Pulmonary artery endothelial cell (primary cell): ENCODE measurements at regions not wholly inside any gene's neighbourhood (a gene's known extent, or its start where the extent isn't known, plus 50 kb on each side); places are given as distances from the start of the nearest gene placed in this dataset.

ENCODE experiments used
- DNase-seq: peaks from one replicate; pipeline ENCODE4 v3.0.0-alpha.2; 2011; ENCODE audit warnings: low read depth, low spot score

DNA sequence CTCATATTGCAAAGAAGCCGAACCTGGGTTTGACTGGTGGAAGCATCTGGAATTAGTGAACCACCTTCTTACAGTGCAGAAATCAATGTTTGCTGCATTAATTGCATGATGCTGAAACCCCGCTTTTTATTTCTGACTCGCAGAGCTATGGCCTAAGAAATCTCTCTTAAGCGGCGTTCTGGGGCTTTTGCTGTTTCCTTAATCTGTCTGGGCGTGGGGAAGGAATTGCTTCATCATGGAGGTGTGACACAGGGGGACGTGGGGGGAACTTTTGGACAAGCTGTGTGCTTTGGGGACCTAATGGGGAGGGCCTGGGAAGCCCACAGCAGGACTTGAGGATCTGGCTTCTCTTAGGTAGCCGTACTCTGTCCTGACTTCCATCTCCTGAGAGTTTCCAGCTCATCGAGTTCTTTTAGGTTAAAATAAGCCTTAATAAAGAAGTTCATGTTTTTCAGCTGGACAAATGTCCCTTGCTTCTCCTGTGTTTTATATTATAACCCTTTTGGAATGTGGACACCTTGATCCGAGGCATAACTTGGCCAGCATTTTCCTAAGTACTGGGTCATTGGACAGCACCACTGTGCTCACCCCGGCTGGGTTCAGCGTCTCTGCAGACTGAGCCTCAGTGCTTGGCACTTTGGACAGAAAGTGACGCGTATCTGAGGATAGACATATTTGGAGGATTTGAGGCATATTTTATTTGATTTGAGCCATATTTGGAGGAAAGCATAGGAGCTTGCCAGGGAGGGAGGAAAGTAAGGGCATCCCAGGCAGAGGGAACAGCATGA, 192.1 kb upstream of the MYL2 start:
- DNase-seq: no peak

DNA sequence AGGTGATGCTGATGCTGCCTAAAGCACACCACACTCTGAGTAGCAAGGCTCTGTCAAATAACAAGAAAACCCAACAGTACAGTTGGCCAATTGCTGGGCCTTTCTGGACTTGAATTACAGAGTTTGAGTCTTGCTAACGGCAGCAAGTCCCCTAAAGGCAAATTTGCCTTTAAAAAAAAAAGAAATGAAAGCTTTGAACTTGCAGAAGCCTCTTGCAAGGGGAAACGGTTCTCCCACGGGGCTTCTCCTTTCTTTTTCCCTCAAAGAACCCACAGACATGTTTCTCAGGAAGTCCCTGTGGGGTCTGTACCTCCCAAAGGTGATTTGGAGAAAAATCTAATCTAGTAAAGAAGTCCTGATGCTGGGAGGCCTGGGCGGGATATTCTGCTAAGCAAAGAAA, 191.3 kb upstream of the MYL2 start:
- no peak for DNase-seq

DNA sequence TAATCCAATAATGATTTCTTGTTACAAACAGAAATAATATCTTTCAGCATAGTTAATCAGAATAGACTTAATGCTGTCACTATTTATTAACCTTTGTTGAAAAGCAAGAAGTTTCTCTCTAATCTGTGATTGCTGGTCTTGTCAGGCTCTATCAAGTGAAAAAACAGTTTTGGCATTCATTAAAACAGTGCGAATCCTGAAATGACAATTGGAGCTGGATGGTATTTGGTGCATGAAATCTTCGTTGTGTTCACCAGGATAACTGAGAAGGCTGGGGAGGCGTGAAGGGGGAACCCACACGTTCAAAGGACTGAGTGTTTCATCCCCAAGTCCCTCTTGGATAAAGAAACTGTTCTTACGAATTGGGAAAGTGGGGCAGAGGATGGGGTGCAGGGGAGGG, 190.2 kb upstream of the MYL2 start:
- no peak for DNase-seq

DNA sequence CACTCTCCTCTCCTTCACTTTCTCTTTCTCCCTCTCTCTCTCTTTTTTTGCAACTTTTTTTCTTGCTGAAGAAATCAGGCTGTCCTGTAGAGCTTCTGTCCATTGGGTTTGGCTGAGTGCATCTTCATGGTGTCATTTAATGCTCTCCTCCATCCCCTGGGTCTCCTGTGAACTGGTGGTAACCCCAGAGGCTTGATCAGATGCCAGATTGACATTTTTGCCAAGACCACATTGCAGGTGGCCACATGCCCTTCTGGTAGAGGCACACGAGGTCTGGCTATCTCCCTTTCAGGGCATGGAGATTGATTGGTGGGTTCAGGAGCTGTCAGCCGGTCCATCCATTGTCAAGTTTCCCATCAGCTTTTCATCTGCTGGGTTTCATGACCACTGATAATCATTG, 188.3 kb upstream of the MYL2 start:
- no peak for DNase-seq

DNA sequence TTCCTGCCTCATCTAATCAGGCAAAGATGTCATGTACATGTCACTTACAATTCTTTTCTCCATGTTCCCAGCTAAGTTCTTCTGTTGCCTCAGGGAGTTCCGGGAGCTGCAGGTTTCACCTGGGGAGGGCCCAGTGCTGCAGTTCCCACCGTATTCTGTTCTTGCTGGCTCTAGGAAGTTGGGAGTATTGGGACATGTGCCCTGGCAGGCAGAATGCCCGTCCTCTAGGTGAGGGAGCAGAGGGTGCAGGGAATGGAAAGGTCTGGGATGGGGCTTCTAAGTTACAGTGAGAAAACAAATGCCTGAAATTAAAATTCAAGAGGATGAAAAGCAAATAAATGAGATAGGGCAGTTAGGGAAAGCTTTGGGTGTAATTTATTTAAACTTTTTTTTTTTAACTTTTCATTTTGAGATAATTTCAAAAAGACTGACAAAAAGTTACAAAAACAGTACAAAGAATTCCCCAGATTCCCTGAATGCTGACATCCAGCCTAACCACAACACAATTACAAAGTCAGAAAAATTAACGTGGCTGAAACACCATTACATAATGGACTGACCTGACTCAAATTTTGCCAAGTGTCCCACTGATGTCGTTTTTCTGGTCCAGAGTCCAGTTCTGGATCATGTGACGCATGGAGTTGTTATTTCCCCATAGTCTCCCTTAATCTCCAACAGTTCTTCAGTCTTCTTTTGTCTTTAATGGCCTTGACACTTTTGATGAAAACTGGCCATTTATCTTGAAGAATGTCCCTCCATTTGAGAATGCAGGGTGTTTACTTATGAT, 187.2 kb upstream of the MYL2 start:
- DNase-seq: no peak

DNA sequence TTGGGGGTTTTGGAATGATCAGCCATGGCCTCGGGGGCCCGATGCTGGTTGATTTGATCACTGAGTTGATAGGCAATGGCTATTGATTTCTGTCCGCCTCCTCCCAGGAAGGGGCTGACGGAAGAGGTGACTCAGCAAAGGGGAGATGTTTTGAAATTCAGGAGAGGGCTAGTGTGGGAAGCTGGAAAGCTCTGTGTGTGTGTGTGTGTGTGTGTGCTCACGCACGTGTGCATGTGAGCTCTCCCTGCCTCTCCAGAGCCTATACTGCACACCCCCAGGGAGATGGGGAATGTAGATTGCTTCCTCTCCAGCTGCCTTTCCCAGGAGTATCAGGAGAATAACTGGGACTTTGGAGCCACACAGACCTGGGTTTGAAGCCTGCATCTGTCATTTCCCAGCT, 184.9 kb upstream of the MYL2 start:
- DNase-seq: no peak

DNA sequence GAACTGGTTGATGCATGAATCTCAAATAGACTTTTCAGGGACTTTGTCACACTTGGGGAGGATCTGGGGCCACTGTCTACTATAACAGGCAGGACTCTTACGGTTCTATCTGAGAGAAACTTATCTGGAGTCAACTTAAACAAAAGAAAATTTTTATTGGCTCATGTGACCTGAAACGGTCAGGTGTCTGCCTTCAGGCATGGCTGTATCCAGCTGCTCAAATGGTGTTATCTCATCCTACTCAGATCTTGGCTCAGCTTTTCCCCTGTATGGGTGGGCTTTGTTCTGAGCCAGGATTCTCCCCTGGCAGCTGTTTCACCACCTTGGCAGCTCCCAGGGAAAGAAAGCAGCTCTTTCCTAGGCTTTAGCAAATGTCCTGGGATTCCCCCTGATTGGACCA, 183.2 kb upstream of the MYL2 start:
- no peak for DNase-seq

DNA sequence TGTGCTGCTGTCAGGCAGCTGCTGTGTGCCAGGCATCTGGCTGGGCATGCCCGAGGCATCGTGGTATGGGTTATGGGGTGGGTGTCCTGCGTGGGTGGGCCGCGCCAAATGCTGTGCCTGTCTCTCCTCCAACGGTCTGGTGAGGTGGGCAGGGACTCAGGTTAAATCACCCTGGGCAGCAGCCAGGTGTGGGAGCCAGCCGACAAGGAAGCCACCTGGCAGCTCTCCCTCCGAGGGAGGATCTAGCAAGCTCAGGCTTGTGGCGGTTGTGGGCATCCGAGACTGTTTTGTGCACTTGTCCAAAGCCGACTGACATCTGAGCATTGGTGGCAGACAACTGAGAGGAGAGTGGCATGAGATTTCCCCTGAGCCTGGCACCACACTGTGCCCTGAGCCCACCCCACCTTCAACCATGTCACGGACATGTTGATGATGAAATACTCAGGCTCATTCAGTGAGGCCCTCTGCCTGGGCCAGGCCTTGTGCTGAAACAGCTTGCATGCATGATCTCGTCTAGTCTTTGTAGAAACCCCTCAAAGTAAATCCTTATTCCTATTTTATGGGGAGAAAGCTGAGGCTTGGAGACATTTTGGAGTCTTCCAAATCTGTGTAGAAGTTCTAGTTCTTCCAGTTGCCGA, 181.8 kb upstream of the MYL2 start:
- DNase-seq: no peak

DNA sequence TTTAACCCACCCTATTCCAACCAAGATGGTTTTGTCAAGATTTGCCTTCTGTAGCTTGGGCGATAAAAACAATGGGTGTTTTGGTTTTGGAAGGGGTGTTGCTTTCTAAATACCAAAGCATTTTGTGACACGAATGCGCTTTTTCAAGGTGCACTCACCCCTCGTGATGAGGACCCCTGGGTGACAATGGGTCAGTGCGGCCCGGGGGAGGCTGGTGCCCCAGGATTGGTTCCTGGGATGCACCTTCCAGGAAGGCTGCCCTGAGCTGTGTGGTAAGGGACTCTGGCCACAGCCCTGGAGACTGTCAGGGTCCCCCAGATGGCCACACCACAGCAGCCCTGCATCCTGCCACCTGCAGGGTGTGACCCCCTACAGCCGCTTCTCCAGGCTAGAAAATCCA, 180.6 kb upstream of the MYL2 start:
- DNase-seq: no peak

DNA sequence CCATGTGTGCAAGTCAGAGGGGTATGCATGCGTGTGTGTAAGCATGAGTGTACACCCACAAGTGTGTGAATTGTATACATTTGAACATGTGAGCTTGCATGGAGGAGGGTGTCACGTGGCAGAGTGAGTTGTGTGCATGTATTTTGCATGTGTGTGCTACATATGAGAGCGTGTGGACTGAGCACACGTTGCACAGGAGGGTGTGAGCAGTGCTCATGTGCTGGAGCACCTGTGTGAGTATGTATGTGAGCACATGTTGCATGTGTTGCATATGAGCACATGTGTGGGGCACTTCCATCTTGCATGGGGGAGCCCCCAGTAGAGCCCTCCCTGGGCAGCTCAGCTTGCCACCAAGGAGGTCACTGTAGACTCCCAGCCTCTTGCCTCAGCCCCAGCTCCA, 180.2 kb upstream of the MYL2 start:
- no peak for DNase-seq

DNA sequence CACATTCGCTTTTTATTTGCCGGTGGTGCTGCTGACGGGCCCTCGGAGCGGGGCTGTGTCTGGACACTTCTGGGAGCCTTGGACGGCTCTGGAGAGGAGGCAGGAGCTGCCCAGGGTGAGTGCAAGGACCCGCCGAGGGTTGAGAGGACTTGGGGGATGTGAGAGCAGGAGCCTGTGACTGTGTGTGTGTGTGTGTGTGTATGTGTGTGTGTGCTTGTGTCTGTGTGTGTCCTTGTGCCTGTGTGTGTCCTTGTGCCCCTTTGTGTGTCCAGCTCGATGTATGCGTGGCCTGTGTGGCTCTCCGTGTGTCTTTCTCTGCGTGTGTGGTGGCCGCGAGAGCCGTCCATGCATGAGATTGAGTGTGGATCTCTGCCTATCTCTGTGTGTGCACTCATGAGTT, 179.6 kb upstream of the MYL2 start:
- no peak for DNase-seq

DNA sequence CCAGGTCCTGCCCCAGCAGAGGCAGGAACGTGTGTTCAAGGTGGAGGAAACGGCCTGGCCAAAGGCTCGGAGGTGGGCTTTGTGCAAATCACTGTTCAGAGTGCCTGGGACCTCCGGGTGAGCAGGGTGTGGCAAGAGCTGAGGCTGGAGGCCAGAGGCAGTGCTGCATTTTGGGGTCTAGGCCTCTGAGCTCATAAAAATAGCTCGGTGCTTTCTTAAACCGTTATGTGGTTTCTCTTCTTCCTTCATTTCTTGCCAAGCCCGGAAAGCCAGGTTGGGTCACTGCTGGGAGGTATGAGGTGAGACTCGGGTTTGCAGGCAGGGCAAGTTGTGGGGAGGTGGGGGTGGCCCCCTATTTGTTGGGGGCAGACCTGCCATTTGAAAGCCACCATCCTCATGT, 178.8 kb upstream of the MYL2 start:
- no peak for DNase-seq

DNA sequence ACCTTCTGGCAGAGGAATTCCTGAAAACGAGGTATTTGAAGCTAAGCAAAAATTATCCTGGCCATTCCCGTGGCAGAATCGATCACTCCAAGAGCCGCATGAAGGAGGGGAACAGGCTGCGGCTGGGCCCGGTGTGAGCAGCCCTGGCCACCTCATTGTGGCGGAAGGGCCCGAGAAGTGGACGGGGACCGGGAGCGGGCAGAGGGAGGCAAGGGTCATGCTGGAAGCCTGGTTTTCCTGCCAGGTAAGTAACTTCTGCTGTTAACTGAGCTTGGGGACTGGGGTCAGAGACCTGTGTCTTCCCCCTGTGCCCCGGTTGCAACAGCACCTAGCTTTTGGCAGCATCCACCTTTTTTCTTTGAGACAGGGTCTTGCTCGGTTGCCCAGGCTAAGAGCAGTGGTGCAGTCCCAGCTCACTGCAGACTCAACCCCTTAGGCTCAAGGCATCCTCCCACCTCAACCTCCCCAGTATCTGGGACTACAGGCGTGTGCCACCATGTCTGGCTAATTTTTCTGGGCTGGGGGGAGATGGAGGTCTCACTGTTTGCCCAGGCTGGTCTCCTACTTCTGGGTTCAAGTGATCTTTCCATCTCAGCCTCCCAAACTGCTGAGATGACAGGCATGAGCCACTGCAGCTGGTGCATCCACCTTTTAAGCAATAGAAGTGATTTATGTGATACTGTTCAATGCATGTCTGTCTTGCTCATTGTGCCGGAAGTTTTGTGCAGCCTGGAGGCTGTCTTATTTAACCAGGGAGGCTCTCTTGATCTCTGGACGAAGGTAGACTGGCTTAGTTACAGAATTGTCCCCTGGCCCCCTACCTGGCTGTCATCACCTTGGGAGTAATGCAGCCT, 174.0 kb upstream of the MYL2 start:
- no peak for DNase-seq

DNA sequence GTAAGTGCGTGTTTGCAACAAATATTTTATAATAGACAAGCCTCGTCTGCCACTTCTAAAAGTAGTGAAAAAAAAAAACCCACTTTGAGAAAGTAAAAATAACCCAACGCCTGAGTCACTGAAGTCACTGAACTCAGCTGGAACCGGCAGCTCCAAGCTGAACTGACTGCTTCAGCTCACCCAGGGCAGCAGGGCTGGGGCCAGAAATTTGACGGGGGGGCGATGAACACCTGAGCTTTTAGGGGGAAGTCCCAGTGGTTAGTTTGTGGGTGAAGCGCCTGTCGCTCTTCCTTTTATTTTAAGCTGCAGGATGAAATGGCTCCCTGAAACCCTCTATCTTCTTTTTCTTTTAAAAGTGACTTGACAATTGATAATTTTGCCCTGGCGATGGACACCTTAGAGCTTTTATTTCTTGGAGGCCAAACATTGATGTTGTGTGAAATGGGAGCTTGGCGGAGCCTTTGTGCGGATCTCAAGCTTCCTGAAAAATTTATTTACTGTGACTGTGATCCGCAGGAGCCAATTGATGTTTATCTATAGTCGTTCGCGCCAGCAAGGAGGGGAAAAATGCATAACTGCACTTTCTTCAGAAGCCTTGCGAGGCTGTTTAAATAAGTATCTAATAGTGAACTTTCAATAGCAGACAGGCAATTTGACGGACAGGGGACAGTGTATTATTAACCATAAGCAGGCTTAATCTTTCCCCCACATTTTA, 173.2 kb upstream of the MYL2 start:
- no peak for DNase-seq

DNA sequence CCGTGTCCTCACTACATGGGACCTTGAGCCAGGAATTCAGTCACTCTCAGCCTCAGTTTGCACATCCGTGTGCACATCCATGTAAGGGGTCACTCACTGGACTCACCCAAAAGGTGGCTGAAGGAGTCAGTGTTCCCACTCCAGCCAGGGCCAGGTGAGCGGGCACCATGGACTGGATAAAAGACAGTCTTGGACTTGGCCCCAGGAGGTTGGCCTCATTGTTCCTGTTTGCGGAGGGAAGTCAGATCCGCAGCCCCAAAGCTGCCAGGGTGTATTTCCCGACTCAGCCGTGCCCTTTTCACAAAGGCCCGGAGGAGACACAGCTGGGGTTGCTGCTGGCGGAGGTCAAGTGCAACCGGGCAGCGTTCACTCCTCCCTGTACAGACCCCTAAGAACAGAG, 170.7 kb upstream of the MYL2 start:
- no peak for DNase-seq

DNA sequence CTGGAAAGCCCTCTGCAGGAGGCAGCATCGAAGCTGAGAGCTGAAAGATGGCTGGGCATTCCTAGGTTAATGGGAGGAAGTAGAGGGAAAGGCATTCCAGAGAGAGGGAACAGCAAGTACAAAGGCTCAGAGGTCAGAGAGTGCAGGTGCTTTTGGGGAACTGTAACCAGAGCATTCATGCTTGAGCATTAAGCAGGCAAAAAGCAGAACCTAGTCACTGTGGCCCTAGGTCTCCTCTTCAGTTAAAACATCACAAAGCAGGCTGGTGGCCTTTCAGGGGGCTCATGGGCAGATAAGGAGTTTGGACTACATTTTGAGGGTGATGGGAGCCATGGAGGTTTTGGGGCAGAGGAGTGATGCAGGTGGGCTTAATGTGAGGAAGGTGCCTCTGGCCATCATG, 169.2 kb upstream of the MYL2 start:
- DNase-seq: no peak

DNA sequence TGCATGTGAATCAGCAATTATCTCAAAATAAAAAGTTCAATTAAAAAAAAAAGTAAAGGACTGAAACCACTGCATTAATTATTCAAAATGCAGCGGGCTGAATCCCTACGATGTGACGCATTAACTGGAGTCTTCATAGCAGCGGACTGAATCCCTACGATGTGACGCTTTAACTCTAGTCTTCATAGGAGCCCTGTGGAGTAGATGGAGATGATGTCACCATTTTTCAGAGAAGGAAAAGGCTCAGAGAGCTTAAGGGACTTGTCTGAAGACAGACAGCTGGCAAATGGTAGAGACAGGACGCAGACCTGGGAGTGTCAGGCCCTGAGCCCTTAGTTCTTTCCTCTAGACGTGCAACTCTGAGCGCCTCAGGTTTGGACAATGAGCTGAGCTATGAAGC, 168.0 kb upstream of the MYL2 start:
- DNase-seq: no peak

DNA sequence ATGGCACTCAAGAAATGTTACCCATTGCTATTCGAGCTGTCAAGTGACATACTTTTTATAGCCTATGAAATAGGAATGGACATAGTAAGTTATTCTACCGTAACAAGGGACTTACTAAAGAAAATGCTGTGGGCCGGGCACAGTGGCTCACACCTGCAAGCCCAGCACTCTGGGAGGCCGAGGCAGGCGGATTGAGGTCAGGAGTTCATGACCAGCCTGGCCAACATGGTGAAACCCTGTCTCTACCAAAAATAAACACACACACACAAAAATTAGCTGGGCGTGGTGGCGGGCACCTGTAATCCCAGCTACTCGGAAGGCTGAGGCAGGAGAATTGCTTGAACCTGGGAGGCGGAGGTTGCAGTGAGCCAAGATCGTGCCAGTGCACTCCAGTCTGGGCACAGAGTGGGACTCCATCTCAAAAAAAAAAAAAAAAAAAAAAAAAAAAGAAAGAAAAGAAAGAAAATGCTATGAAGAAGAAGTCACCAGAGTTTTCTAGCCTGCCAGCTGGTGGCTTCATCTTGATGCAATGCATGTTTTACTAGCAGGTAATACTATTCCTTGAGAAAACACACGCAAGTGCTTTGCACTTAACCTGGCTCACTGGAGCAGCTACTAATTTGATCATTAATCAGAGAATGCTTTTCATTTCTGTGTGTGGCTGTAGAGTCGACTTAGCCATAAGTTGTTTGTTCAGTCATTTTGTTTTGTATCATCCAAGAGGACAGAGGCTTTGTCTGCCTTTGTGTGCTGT, 166.7 kb upstream of the MYL2 start:
- DNase-seq: no peak

DNA sequence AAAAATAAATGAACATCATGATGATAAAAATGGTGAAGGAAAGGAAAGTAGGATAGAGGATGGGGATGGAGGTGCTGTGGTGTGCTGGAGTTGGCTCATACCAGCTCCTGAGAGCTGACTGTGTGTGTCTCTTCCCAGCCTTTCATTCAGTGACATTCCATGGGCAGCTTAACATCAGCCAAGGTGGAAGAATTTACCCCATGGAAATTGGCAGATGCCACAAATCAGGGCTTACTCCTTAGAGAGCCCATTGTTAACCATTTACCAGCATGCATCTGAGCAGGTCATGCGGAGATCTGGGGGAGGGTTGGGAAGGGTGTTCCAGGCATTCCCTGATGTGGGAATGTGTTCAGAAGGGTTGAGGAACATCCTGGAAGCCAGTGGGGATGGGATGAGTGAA, 164.7 kb upstream of the MYL2 start:
- no peak for DNase-seq

DNA sequence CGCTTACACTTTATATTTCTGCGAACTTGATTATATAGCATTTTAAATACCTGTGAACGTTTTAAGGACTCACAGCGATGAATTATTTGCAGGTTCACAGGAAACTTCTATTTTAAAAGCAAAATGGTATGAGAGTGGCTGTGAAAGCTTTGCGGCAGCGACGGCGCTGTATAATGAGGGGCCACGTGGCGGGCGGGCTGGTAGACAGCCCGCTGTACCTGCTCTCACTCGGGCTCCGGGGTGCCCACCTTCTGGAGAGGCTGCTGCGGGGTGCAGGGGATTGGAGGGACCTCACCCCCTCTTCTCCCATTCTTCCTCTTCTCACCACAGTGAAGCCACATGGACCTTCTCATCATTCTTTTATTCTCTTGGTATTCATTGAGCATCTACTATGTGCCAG, 164.2 kb upstream of the MYL2 start:
- DNase-seq: no peak
